Dendritic cell treated with granulocyte-macrophage colony-stimulating factor and Interleukin-4, amounts not matched to agents 40 ng/mL and 50 ng/mL, for 4 days (primary cell): ENCODE measurements at regions not wholly inside any gene's neighbourhood (a gene's known extent, or its start where the extent isn't known, plus 50 kb on each side); places are given as distances from the start of the nearest gene placed in this dataset.

Experiments
- H3K27ac Mint-ChIP-seq: one replicate; pipeline ENCODE4 v1.8.0; 2022; ENCODE audit warnings: mild to moderate bottlenecking, mixed read lengths
- H3K27me3 Mint-ChIP-seq: one replicate; pipeline ENCODE4 v1.8.0; 2022; ENCODE audit warnings: mild to moderate bottlenecking, mixed read lengths
- H3K36me3 Mint-ChIP-seq: one replicate; pipeline ENCODE4 v1.8.0; 2022; ENCODE audit warnings: low read depth, mixed read lengths
- H3K4me1 Mint-ChIP-seq: one replicate; pipeline ENCODE4 v1.8.0; 2022; ENCODE audit warnings: low read depth, mixed read lengths
- H3K4me3 Mint-ChIP-seq: one replicate; pipeline ENCODE4 v1.8.0; 2022; ENCODE audit warnings: mild to moderate bottlenecking, moderate library complexity, mixed read lengths
- H3K9me3 Mint-ChIP-seq: one replicate; pipeline ENCODE4 v1.8.0; 2022; ENCODE audit warnings: mixed read lengths
- intact Hi-C: fragments of 100-400 bp; cut with micrococcal nuclease; formaldehyde crosslinking; loops from one replicate; pipeline ENCODE4 v1.15.0; 2022

DNA sequence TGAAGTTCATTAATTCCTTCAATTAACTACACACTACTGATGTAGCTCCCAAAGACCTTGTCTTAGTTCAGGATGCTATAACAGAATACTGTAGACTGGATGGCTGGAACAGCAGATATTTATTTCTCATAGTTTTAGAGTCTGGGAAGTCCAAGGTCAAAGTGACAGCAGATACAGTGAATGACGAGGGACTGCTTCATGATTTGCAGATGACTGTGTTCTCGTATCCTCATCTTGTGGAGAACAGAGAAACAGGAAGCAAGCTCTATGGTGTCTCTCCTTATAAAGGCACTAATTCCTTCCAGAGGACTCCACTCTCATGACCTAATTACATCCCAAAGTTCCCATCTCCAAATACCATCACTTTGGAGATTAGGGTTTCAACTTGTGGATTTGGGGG lies 65.6 kb upstream of the MAP1B start:
- intact Hi-C loops: no loop called here
- H3K4me1 Mint-ChIP-seq: no peaks in the 10 kb centered on the region
- H3K27ac Mint-ChIP-seq: no peak overlapping the region
- H3K4me3 Mint-ChIP-seq: no peak overlapping the region
- no peaks in the 10 kb centered on the region for H3K36me3 Mint-ChIP-seq
- H3K9me3 Mint-ChIP-seq: no peaks in the 10 kb centered on the region
- H3K27me3 Mint-ChIP-seq: peaks cover 3% of the 10 kb centered on the region

DNA sequence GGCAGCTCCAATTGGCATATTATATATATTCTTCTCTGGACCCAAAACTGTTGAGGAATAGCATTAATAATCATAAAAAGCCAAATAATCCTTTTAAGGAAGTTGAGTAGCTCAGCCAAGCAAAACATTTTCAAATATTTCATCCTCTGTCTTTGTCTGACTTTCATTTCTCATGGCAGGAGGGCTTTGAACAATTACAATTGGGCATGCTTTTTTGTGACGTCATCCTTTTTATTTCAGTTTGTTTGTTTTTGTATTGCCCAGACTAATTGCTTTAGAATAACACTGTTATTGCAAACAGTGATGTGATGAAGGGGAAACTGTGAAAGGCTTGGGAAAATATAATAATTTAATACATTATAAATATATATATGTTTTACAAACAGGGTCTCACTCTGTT lies 65.2 kb upstream of the MAP1B start:
- no peak overlapping the region for H3K27ac Mint-ChIP-seq
- H3K9me3 Mint-ChIP-seq: no peaks in the 10 kb centered on the region
- no peaks in the 10 kb centered on the region for H3K36me3 Mint-ChIP-seq
- H3K4me1 Mint-ChIP-seq: no peaks in the 10 kb centered on the region
- H3K27me3 Mint-ChIP-seq: no peaks in the 10 kb centered on the region
- intact Hi-C loops: no loop called here
- no peak overlapping the region for H3K4me3 Mint-ChIP-seq

DNA sequence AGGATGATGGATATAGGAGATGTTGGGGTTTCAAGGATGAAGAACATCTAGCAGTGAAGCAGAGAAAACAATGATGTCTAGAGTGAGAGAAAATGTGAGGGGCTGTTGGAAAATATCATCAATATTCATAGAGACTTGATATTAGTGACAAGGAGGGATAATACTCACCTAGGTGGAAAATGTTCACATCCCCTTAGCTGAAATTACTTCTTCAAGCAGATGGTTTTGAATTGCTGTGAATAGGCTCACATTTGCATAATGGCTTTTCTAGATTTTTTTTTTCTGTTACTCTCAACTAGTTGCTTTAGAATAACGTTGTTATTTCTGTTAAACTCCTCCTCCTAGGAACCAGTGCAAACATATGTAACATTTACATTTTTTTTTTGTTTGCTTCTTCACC lies 61.6 kb upstream of the MAP1B start:
- no peak overlapping the region for H3K4me3 Mint-ChIP-seq
- H3K36me3 Mint-ChIP-seq: no peaks in the 10 kb centered on the region
- no peaks in the 10 kb centered on the region for H3K9me3 Mint-ChIP-seq
- no peaks in the 10 kb centered on the region for H3K4me1 Mint-ChIP-seq
- intact Hi-C loops: no loop called here
- no peaks in the 10 kb centered on the region for H3K27me3 Mint-ChIP-seq
- H3K27ac Mint-ChIP-seq: no peak overlapping the region

DNA sequence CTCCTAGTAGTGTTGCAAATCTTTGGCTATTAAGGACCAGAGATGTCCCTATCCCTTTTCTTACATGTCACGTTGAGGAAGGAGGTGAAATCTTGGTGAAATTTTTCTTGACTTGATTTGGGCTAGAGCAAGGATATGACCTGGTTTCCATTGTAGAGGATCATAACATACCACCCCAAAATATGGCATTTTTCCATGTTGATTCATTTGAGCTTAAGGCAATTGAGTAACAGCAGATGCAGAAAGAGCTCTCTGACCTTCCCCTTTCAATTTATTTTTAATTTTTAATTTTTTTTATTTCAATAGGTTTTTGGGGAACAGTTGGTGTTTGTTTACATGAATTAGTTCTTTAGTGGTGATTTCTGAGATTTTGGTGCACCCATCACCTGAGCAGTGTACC lies 61.2 kb upstream of the MAP1B start:
- intact Hi-C loops: no loop called here
- Mint-ChIP-seq H3K27ac (no peak overlapping the region), H3K4me3 (no peak overlapping the region), H3K9me3 (no peaks in the 10 kb centered on the region), H3K36me3 (no peaks in the 10 kb centered on the region), H3K27me3 (no peaks in the 10 kb centered on the region), H3K4me1 (no peaks in the 10 kb centered on the region)

DNA sequence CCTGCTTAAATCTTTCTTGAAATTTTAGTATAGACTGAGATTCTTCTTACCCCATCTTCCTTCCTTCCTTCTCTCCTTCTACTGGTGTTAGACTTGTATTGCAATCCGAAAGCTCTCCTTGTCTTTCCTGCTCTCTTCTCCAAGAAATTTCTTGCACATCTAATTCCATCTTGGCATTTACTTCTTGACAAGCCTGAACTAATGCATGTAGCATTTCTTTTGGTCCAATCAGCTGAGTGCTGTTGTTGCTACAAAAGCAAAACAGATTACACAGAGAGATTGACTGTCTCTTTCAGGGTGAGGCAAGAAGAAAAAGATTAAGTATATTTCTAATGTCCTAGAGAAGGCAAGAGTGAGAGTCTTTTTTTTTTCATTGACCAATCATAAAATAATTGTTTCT lies 51.6 kb upstream of the MAP1B start:
- no peaks in the 10 kb centered on the region for H3K27me3 Mint-ChIP-seq
- intact Hi-C loops: no loop called here

More for the DNA sequence above, 51.6 kb upstream of the MAP1B start:
- Mint-ChIP-seq H3K9me3 (no peaks in the 10 kb centered on the region), H3K27ac (no peak overlapping the region), H3K4me3 (no peak overlapping the region), H3K4me1 (no peaks in the 10 kb centered on the region), H3K36me3 (no peaks in the 10 kb centered on the region)
